IMR-90 (cell line): ENCODE measurements at regions not wholly inside any gene's neighbourhood (a gene's known extent, or its start where the extent isn't known, plus 50 kb on each side); places are given as distances from the start of the nearest gene placed in this dataset.

ENCODE experiments used
- ATAC-seq: fragments of 200-7000 bp; cut with Tn5 transposase; 2 replicates; pipeline ENCODE4 v1.9.1; 2020; ENCODE audit warnings: low read depth, mild to moderate bottlenecking, moderate library complexity
- BruUV-seq: library from RNA; stranded (reverse); fragments of 400-500 nt; replicated peaks from 2 replicates; lab custom pipeline; 2021; lab: Mats Ljungman, UMichigan
- CTCF ChIA-PET: fragments of 300-600 bp; formaldehyde crosslinking; extraction: SDS; loops from one replicate; lab custom pipeline; 2021; ENCODE audit warnings: antibody characterized with exemption; lab: Yijun Ruan, JAX
- POLR2A ChIA-PET: fragments of 300-600 bp; sonication (Branson Sonifier 250); formaldehyde crosslinking; loops from one replicate; lab custom pipeline; 2022; ENCODE audit warnings: antibody characterized with exemption; ENCODE audit not compliant: unreplicated experiment; lab: Charles Lee
- DNase-seq: peaks from one replicate; pipeline ENCODE4 v3.0.0; 2013
- H2AFZ ChIP-seq: replicated peaks from 2 replicates; pipeline ENCODE3; 2013; ENCODE audit warnings: low read length, mild to moderate bottlenecking; ENCODE audit not compliant: poor library complexity
- H2AK5ac ChIP-seq: 2 replicates; pipeline ENCODE4 v1.6.1; 2013; ENCODE audit warnings: low read depth, low read length, inconsistent platforms
- H2AK9ac ChIP-seq: replicated peaks from 2 replicates; pipeline ENCODE3; 2013; ENCODE audit warnings: mild to moderate bottlenecking, low read depth, low read length, moderate library complexity; ENCODE audit not compliant: poor library complexity
- H2BK120ac ChIP-seq: 2 replicates; pipeline ENCODE4 v1.6.1; 2013; ENCODE audit warnings: low read depth, low read length, inconsistent platforms
- H2BK15ac ChIP-seq: 3 replicates; pipeline ENCODE4 v1.6.1; 2013; ENCODE audit warnings: low read depth, low read length, inconsistent platforms
- H2BK20ac ChIP-seq: 2 replicates; pipeline ENCODE4 v1.6.1; 2013; ENCODE audit warnings: low read depth, mild to moderate bottlenecking, inconsistent platforms, low read length, moderate library complexity
- H2BK5ac ChIP-seq: 2 replicates; pipeline ENCODE4 v1.6.1; 2013; ENCODE audit warnings: mild to moderate bottlenecking, low read depth, low read length, inconsistent platforms; ENCODE audit not compliant: poor library complexity, severe bottlenecking
- H3K14ac ChIP-seq: replicated peaks from 2 replicates; pipeline ENCODE4 v1.6.1; 2013; ENCODE audit warnings: low read depth, low read length, inconsistent platforms
- H3K18ac ChIP-seq: 2 replicates; pipeline ENCODE4 v1.6.1; 2013; ENCODE audit warnings: low read depth, low read length, control low read depth
- H3K23ac ChIP-seq: 2 replicates; pipeline ENCODE4 v1.6.1; 2013; ENCODE audit warnings: low read depth, low read length, inconsistent platforms
- H3K27ac ChIP-seq: 2 replicates; pipeline ENCODE4 v1.5.1; 2013; ENCODE audit warnings: mild to moderate bottlenecking, control low read depth, low read length; ENCODE audit not compliant: insufficient read depth
- H3K27me3 ChIP-seq: 2 replicates; pipeline ENCODE4 v1.6.1; 2013; ENCODE audit warnings: low read length; ENCODE audit not compliant: control insufficient read depth, insufficient read depth
- H3K36me3 ChIP-seq: 2 replicates; pipeline ENCODE4 v1.6.1; 2013; ENCODE audit warnings: low read length, mixed read lengths; ENCODE audit not compliant: control insufficient read depth, insufficient read depth
- H3K4ac ChIP-seq: 2 replicates; pipeline ENCODE4 v1.6.1; 2013; ENCODE audit warnings: low read depth, low read length, inconsistent platforms
- H3K4me1 ChIP-seq: 2 replicates; pipeline ENCODE4 v1.6.1; 2013; ENCODE audit warnings: low read length, mixed read lengths; ENCODE audit not compliant: control insufficient read depth, insufficient read depth
- H3K4me2 ChIP-seq: 2 replicates; pipeline ENCODE4 v1.6.1; 2013; ENCODE audit warnings: low read depth, mild to moderate bottlenecking, control low read depth, low read length, moderate library complexity
- H3K4me3 ChIP-seq: 2 replicates; pipeline ENCODE4 v1.5.1; 2013; ENCODE audit warnings: low read depth, mild to moderate bottlenecking, control low read depth, low read length, moderate library complexity; ENCODE audit not compliant: insufficient read depth
- H3K56ac ChIP-seq: 2 replicates; pipeline ENCODE4 v1.6.1; 2013; ENCODE audit warnings: low read length, inconsistent platforms; ENCODE audit not compliant: insufficient read depth; ENCODE audit errors: extremely low read depth
- H3K79me1 ChIP-seq, 2 experiments: 2 replicates each; pipeline ENCODE4 v1.6.1; 2013; ENCODE audit warnings: low read length in 2 of 2, inconsistent platforms in 1 of 2, low read depth in 1 of 2
- H3K9ac ChIP-seq: 2 replicates; pipeline ENCODE4 v1.6.1; 2013; ENCODE audit warnings: low read depth, low read length, control low read depth
- H3K9me1 ChIP-seq: 2 replicates; pipeline ENCODE4 v1.6.1; 2013; ENCODE audit warnings: low read length, inconsistent platforms; ENCODE audit not compliant: insufficient read depth
- H3K9me3 ChIP-seq: 2 replicates; pipeline ENCODE4 v1.6.1; 2013; ENCODE audit warnings: low read length; ENCODE audit not compliant: control insufficient read depth, insufficient read depth
- H4K20me1 ChIP-seq: 2 replicates; pipeline ENCODE4 v1.6.1; 2013; ENCODE audit warnings: low read length, inconsistent platforms; ENCODE audit not compliant: insufficient read depth
- H4K5ac ChIP-seq: 2 replicates; pipeline ENCODE4 v1.6.1; 2013; ENCODE audit warnings: mild to moderate bottlenecking, low read depth, low read length, control low read depth
- H4K8ac ChIP-seq, 2 experiments: 2 replicates each; pipeline ENCODE4 v1.6.1; 2013; ENCODE audit warnings: low read depth in 2 of 2, low read length in 2 of 2, control low read depth in 1 of 2, inconsistent platforms in 1 of 2
- H4K91ac ChIP-seq: 2 replicates; pipeline ENCODE4 v1.6.1; 2013; ENCODE audit warnings: low read depth, low read length, inconsistent platforms; ENCODE audit not compliant: insufficient read depth
- CEBPB ChIP-seq: IDR thresholded peaks from 2 replicates; pipeline ENCODE4 v1.6.1; 2012; ENCODE audit warnings: low read depth, low read length, improper control_type of control experiment
- MAFK ChIP-seq: IDR thresholded peaks from 2 replicates; pipeline ENCODE4 v1.6.1; 2012; ENCODE audit warnings: low read depth, low read length, improper control_type of control experiment
- POLR2A ChIP-seq: IDR thresholded peaks from 2 replicates; pipeline ENCODE4 v1.6.1; 2012; ENCODE audit warnings: mild to moderate bottlenecking, low read depth, low read length
- WGBS, 2 experiments: methylation state at CpG; one replicate each; pipeline versions ENCODE4 v1.1.5 to v1.1.7; 2013; ENCODE audit warnings: missing lambda C conversion rate in 2 of 2; ENCODE audit not compliant: insufficient read length in 1 of 2; ENCODE audit errors: extremely low coverage in 2 of 2; 5-methylcytosine and 5-hydroxymethylcytosine counted together
- dilution Hi-C: fragments of 300-500 bp; cut with HindIII; formaldehyde crosslinking; loops from one replicate; pipeline ENCODE4 v1.14.3; 2018; ENCODE audit warnings: low sequenced_read_pairs; ENCODE audit not compliant: unreplicated experiment
- in situ Hi-C: fragments of 300-500 bp; cut with MboI; formaldehyde crosslinking; loops from 3 replicates; pipeline ENCODE4 v1.14.3; 2019; ENCODE audit warnings: low sequenced_read_pairs, inconsistent platforms, mixed read lengths
- intact Hi-C: fragments of 100-400 bp; cut with micrococcal nuclease; formaldehyde crosslinking; loops from 2 replicates; pipeline ENCODE4 v1.10.0; 2022
- TF ChIP-seq, protein P1 (sequence below): fragments of 150-350 bp; IDR thresholded peaks from 2 replicates; pipeline ENCODE4 v1.6.1; 2016; ENCODE audit warnings: low read depth, mild to moderate bottlenecking, low read length, moderate library complexity, borderline replicate concordance

- Histone ChIP-seq H3K4me1 (no peaks in the 10 kb centered on the region), H2BK15ac (no peak overlapping the region), H2BK5ac (no peak overlapping the region), H4K20me1 (no peaks in the 10 kb centered on the region), H3K9ac (no peak overlapping the region), H2AK5ac (no peak overlapping the region), H3K9me1 (no peaks in the 10 kb centered on the region), H2AFZ (no peak overlapping the region), H3K36me3 (no peaks in the 10 kb centered on the region), H3K4ac (no peak overlapping the region), H3K9me3 (peaks cover 7% of the 10 kb centered on the region), H4K8ac (no peak overlapping the region), H3K4me3 (no peak overlapping the region), H3K56ac (no peak overlapping the region), H3K79me1 (no peaks in the 10 kb centered on the region), H3K14ac (no peak overlapping the region), H2BK20ac (no peak overlapping the region), H2AK9ac (no peak overlapping the region), H3K4me2 (no peak overlapping the region), H2BK120ac (no peak overlapping the region), H3K18ac (no peak overlapping the region), H3K27ac (no peak overlapping the region), H3K23ac (no peak overlapping the region), H3K27me3 (no peaks in the 10 kb centered on the region), H4K5ac (no peak overlapping the region), H4K91ac (no peak overlapping the region)
- intact Hi-C loops (no loop called here), dilution Hi-C loops (no loop called here), in situ Hi-C loops (no loop called here)
- TF ChIP-seq POLR2A (no peak), MAFK (no peak), CEBPB (no peak)
- TF ChIP-seq, protein P1, sequence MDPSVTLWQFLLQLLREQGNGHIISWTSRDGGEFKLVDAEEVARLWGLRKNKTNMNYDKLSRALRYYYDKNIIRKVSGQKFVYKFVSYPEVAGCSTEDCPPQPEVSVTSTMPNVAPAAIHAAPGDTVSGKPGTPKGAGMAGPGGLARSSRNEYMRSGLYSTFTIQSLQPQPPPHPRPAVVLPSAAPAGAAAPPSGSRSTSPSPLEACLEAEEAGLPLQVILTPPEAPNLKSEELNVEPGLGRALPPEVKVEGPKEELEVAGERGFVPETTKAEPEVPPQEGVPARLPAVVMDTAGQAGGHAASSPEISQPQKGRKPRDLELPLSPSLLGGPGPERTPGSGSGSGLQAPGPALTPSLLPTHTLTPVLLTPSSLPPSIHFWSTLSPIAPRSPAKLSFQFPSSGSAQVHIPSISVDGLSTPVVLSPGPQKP, result no peak
- POLR2A ChIA-PET, result no interaction called here
- DNase-seq (no peak), ATAC-seq (no peak)
- no CpG with 5 or more reads among the region's 5 CpGs for WGBS, 2 experiments
- CTCF ChIA-PET, result no interaction called here
- no TSS peak for BruUV-seq
These were observed 718.3 kb downstream of the RERGL start for GRCh38 chr12:17371491-17372215.
